ENCODE measurements at regions not wholly inside any gene's neighbourhood (a gene's known extent, or its start where the extent isn't known, plus 50 kb on each side); places are given as distances from the start of the nearest gene placed in this dataset.

- no peak overlapping the region for H3T11ph ChIP-seq (ENCODE audit: low read length)
- H3K14ac ChIP-seq (ENCODE audit: insufficient read depth, low read length): no peak overlapping the region
- H4K5ac ChIP-seq (ENCODE audit: insufficient read length, low read depth, low read length): no peak overlapping the region
- H3K9me3 ChIP-seq (ENCODE audit: control insufficient read depth, low read depth, low read length): no peaks in the 10 kb centered on the region
- DNase-seq: no peak
- H2AK5ac ChIP-seq (ENCODE audit: insufficient read length, low read length): no peak overlapping the region
- no peak overlapping the region for H2BK20ac ChIP-seq (ENCODE audit: low read depth, low read length, poor library complexity, severe bottlenecking)
- H3K9me3 Mint-ChIP-seq: no peaks in the 10 kb centered on the region
- H3K4me1 Mint-ChIP-seq: peaks cover 9 to 12% of the 10 kb centered on the region in 2 experiments
- H4K91ac ChIP-seq (ENCODE audit: insufficient read length, low read depth, low read length): no peak overlapping the region
- H2BK120ac ChIP-seq (ENCODE audit: low read depth, low read length, poor library complexity, severe bottlenecking): no peak overlapping the region
- no peak for TF ChIP-seq CTCF (conservative IDR thresholded peaks at IDR 0.05)
- H3K27me3 Mint-ChIP-seq (ENCODE audit: low read depth): no peaks in the 10 kb centered on the region
- H3K27me3 ChIP-seq (ENCODE audit: insufficient read depth, low read length): no peaks in the 10 kb centered on the region; the same call in 1 of the 2 replicates
- no peak overlapping the region for H3K27ac Mint-ChIP-seq
- WGBS (ENCODE audit: extremely low coverage, insufficient read length, low lambda C conversion rate): no CpG with 5 or more reads among the region's 3 CpGs
- no peak overlapping the region for H3K4ac ChIP-seq (ENCODE audit: low read depth, low read length)
- H2BK5ac ChIP-seq (ENCODE audit: insufficient read length, low read length): no peak overlapping the region
- peaks cover 5% of the 10 kb centered on the region for H3K23me2 ChIP-seq (ENCODE audit: insufficient read length, low read depth, low read length, poor library complexity, severe bottlenecking)
- H3K79me1 ChIP-seq (ENCODE audit: insufficient read depth, low read depth, low read length, poor library complexity, severe bottlenecking): no peaks in the 10 kb centered on the region
- H3K4me2 ChIP-seq (ENCODE audit: insufficient read depth, insufficient read length, low read length): no peak overlapping the region
- no peak overlapping the region for H4K8ac ChIP-seq (replicated peaks; ENCODE audit: insufficient read length, low read depth, low read length)
- H3K79me2 ChIP-seq (ENCODE audit: insufficient read depth, low read length): no peaks in the 10 kb centered on the region
- no peak overlapping the region for H2AFZ ChIP-seq (ENCODE audit: low read length)
- H4K20me1 ChIP-seq (ENCODE audit: control insufficient read depth, insufficient read depth, insufficient read length): no peaks in the 10 kb centered on the region
- H3K27ac ChIP-seq (ENCODE audit: insufficient read length, low read depth, low read length): no peak overlapping the region
- no peaks in the 10 kb centered on the region for H3K4me1 ChIP-seq (ENCODE audit: insufficient read depth, low read length)
- no peak overlapping the region for H2BK15ac ChIP-seq (ENCODE audit: low read depth, low read length)
- H2BK12ac ChIP-seq (ENCODE audit: insufficient read length, low read depth, low read length): no peak overlapping the region
- no peak overlapping the region for H3K18ac ChIP-seq (ENCODE audit: insufficient read length, low read depth, low read length)
- no peak overlapping the region for H3K9ac ChIP-seq (ENCODE audit: extremely low read depth, insufficient read length, low read length)
- no peak overlapping the region for H3K56ac ChIP-seq (ENCODE audit: insufficient read length, low read depth, low read length)
- no peaks in the 10 kb centered on the region for H3K36me3 Mint-ChIP-seq (ENCODE audit: insufficient read depth in 1 of 3, low read depth in 3 of 3)
- H3K23ac ChIP-seq (ENCODE audit: insufficient read length, low read depth, low read length): no peak overlapping the region
- H3K4me3 Mint-ChIP-seq: no peak overlapping the region
Measured at GRCh38 chr13:20297181-20297580, 65.1 kb upstream of the GJB6 start.
